Gastrocnemius medialis (tissue), 4 donors: ENCODE measurements at regions not wholly inside any gene's neighbourhood (a gene's known extent, or its start where the extent isn't known, plus 50 kb on each side); places are given as distances from the start of the nearest gene placed in this dataset.
"Not testable (repeated sequence)": the region's sequence is repeated elsewhere in the genome, so short reads cannot be mapped to it uniquely, and the experiment has no call there.

Source experiments
- ATAC-seq, 2 donors: fragments of 150-250 bp; one replicate each; pipeline ENCODE4 v1.9.1; 2016
- DNase-seq, 2 donors: peaks; one replicate each; pipeline ENCODE4 v3.0.0-alpha.2; 2019
- H3K27ac ChIP-seq, 4 donors: fragments of 200-600 bp; sonication (generic); 1 replicate in 1 of 4; 2 replicates in 3 of 4; pipeline ENCODE4 v1.5.1; 2016 to 2018; ENCODE audit warnings: mild to moderate bottlenecking in 2 of 4, moderate library complexity in 1 of 4
- H3K27me3 ChIP-seq, 3 donors: fragments of 200-600 bp; sonication (generic) in 2 of 3; 1 replicate in 1 of 3; 2 replicates in 2 of 3; pipeline versions ENCODE4 v1.5.1 to v1.6.0; 2016 to 2019; ENCODE audit warnings: mild to moderate bottlenecking in 1 of 3, moderate library complexity in 1 of 3
- H3K36me3 ChIP-seq, 2 donors: fragments of 200-600 bp; sonication (generic) in 1 of 2; one replicate each; pipeline ENCODE4 v1.5.1; 2017 to 2018
- H3K4me1 ChIP-seq, 2 donors: fragments of 200-600 bp; sonication (generic) in 1 of 2; one replicate each; pipeline ENCODE4 v1.5.1; 2016 to 2017; ENCODE audit warnings: mild to moderate bottlenecking in 2 of 2
- H3K4me3 ChIP-seq, 4 donors: fragments of 200-600 bp; sonication (generic) in 3 of 4; 1 replicate in 1 of 4; 2 replicates in 3 of 4; pipeline ENCODE4 v1.5.1; 2016 to 2019; ENCODE audit warnings: mild to moderate bottlenecking in 2 of 4
- H3K9me3 ChIP-seq, 3 donors: fragments of 200-600 bp; sonication (generic) in 2 of 3; 1 replicate in 1 of 3; 2 replicates in 2 of 3; pipeline ENCODE4 v1.5.1; 2016 to 2019
- CTCF ChIP-seq, 5 experiments: fragments of 450-650 bp in 3 of 5; fragments of 200-600 bp in 2 of 5; sonication (generic) in 2 of 5; IDR thresholded peaks in 4 of 5; conservative IDR thresholded peaks in 1 of 5; 1 replicate in 4 of 5; 2 replicates in 1 of 5; pipeline ENCODE4 v1.5.1; 2016 to 2019; ENCODE audit warnings: antibody characterized with exemption in 5 of 5, mild to moderate bottlenecking in 3 of 5, moderate library complexity in 3 of 5
- POLR2A ChIP-seq, 2 donors: fragments of 450-650 bp; IDR thresholded peaks; one replicate each; pipeline ENCODE4 v1.6.1; 2017; ENCODE audit warnings: antibody characterized with exemption in 2 of 2, mild to moderate bottlenecking in 2 of 2, moderate library complexity in 2 of 2
- in situ Hi-C, 4 donors: fragments of 200-750 bp; cut with MboI; loops; one replicate each; pipeline versions ENCODE4 v1.15.0 to v1.8.0; 2017; ENCODE audit warnings: low sequenced_read_pairs in 4 of 4
- intact Hi-C: fragments of 100-400 bp; cut with DNase I; formaldehyde crosslinking; loops from one replicate; pipeline ENCODE4 v1.15.1; 2023; ENCODE audit warnings: low total_unique reads

GRCh38 chr4:160563552-160564282, 1460.8 kb downstream of the RAPGEF2 start:
- Histone ChIP-seq H3K27ac (no peak overlapping the region), H3K9me3 (no peaks in the 10 kb centered on the region)
- intact Hi-C loops, result no loop called here

GRCh38 chr4:160567634-160568033, 1464.8 kb downstream of the RAPGEF2 start:
- Histone ChIP-seq H3K27me3 (no peaks in the 10 kb centered on the region), H3K4me1 (no peaks in the 10 kb centered on the region), H3K4me3 (no peak overlapping the region), H3K27ac (no peak overlapping the region), H3K36me3 (no peaks in the 10 kb centered on the region), H3K9me3 (no peaks in the 10 kb centered on the region)
- intact Hi-C loops (no loop called here), in situ Hi-C loops (no loop called here)
- ATAC-seq (no peak), DNase-seq (no peak)
- no peak for TF ChIP-seq POLR2A (IDR thresholded peaks at IDR 0.05)
- no peak for TF ChIP-seq CTCF (IDR thresholded peaks at IDR 0.05 in 4 of 5, conservative IDR thresholded peaks at IDR 0.05 in 1 of 5)

More at GRCh38 chr4:160563552-160564282, 1460.8 kb downstream of the RAPGEF2 start:
- in situ Hi-C loops, result no loop called here
- TF ChIP-seq CTCF (IDR thresholded peaks at IDR 0.05 in 4 of 5, conservative IDR thresholded peaks at IDR 0.05 in 1 of 5), result no peak
- TF ChIP-seq POLR2A (IDR thresholded peaks at IDR 0.05), result no peak
- H3K36me3 ChIP-seq, result no peaks in the 10 kb centered on the region
- H3K4me1 ChIP-seq, result no peaks in the 10 kb centered on the region
- no peak overlapping the region for H3K4me3 ChIP-seq
- no peak for ATAC-seq
- DNase-seq, result no peak
- H3K27me3 ChIP-seq, result no peaks in the 10 kb centered on the region

GRCh38 chr4:160570271-160570670, 1467.4 kb downstream of the RAPGEF2 start:
- no peak overlapping the region for H3K4me3 ChIP-seq
- in situ Hi-C loops (no loop called here), intact Hi-C loops (no loop called here)
- DNase-seq, result no peak
- H3K27ac ChIP-seq, result no peak overlapping the region
- ATAC-seq, result no peak
- TF ChIP-seq POLR2A (IDR thresholded peaks at IDR 0.05), result no peak
- no peak for TF ChIP-seq CTCF (IDR thresholded peaks at IDR 0.05 in 4 of 5, conservative IDR thresholded peaks at IDR 0.05 in 1 of 5)
- H3K36me3 ChIP-seq, result no peaks in the 10 kb centered on the region
- no peaks in the 10 kb centered on the region for H3K27me3 ChIP-seq
- no peaks in the 10 kb centered on the region for H3K9me3 ChIP-seq
- H3K4me1 ChIP-seq, result no peaks in the 10 kb centered on the region

DNA sequence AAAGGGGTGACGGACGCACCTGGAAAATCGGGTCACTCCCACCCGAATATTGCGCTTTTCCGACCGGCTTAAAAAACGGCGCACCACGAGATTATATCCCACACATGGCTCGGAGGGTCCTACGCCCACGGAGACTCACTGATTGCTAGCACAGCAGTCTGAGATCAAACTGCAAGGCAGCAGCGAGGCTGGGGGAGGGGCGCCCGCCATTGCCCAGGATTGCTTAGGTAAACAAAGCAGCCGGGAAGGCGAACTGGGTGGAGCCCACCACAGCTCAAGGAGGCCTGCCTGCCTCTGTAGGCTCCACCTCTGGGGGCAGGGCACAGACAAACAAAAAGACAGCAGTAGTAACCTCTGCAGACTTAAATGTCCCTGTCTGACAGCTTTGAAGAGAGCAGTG, 1471.4 kb downstream of the RAPGEF2 start:
- H3K4me3 ChIP-seq, H3K9me3 ChIP-seq, H3K27me3 ChIP-seq, H3K36me3 ChIP-seq, ATAC-seq, DNase-seq, in situ Hi-C loops, H3K4me1 ChIP-seq, intact Hi-C loops, H3K27ac ChIP-seq: not testable (repeated sequence)

- Histone ChIP-seq H3K9me3 (no peaks in the 10 kb centered on the region), H3K27ac (no peak overlapping the region), H3K27me3 (no peaks in the 10 kb centered on the region), H3K36me3 (no peaks in the 10 kb centered on the region), H3K4me3 (no peak overlapping the region), H3K4me1 (no peaks in the 10 kb centered on the region)
- in situ Hi-C loops, result no loop called here
- intact Hi-C loops, result no loop called here
- TF ChIP-seq CTCF (IDR thresholded peaks at IDR 0.05 in 4 of 5, conservative IDR thresholded peaks at IDR 0.05 in 1 of 5) (no peak), POLR2A (IDR thresholded peaks at IDR 0.05) (no peak)
- no peak for DNase-seq
- no peak for ATAC-seq
Measured at GRCh38 chr4:160580581-160580980, 1477.7 kb downstream of the RAPGEF2 start.
